SK-N-SH (cell line): ENCODE measurements at regions not wholly inside any gene's neighbourhood (a gene's known extent, or its start where the extent isn't known, plus 50 kb on each side); places are given as distances from the start of the nearest gene placed in this dataset.

Experiments used
- CTCF ChIA-PET: fragments of 300-600, 350-600 bp; formaldehyde crosslinking; extraction: SDS; loops from one replicate; lab custom pipeline; 2021; lab: Yijun Ruan, JAX
- POLR2A ChIA-PET: fragments of 350-600 bp; sonication (Branson Sonifier 250); formaldehyde crosslinking; extraction: SDS; loops from one replicate; lab custom pipeline; 2020; ENCODE audit warnings: antibody characterized with exemption, inconsistent platforms; lab: Yijun Ruan, JAX
- DNase-seq: peaks from one replicate; pipeline ENCODE4 v3.0.0; 2012
- H2AFZ ChIP-seq: fragments of 200-600 bp; sonication (generic); 2 replicates; pipeline ENCODE4 v1.8.1; 2016; ENCODE audit warnings: antibody characterized with exemption, mild to moderate bottlenecking, low read depth
- H3F3A ChIP-seq: fragments of 200-600 bp; sonication (generic); replicated peaks from 2 replicates; pipeline ENCODE3; 2016; ENCODE audit warnings: antibody characterized with exemption, mild to moderate bottlenecking; ENCODE audit not compliant: insufficient read depth
- H3K27ac ChIP-seq, 2 experiments: fragments of 200-500 bp in 1 of 2; fragments of 200-600 bp in 1 of 2; sonication (Bioruptor generic) in 1 of 2; sonication (generic), shearing (Covaris generic) in 1 of 2; 2 replicates each; pipeline versions ENCODE4 v1.5.1 to v1.6.1; 2014 to 2016; ENCODE audit warnings: low read depth in 2 of 2, inconsistent platforms in 1 of 2, low read length in 1 of 2, mild to moderate bottlenecking in 1 of 2, mixed read lengths in 1 of 2
- H3K27me3 ChIP-seq: fragments of 200-600 bp; sonication (generic), shearing (Covaris generic); 2 replicates; pipeline ENCODE4 v1.6.1; 2016; ENCODE audit warnings: mixed run types; ENCODE audit not compliant: insufficient read depth
- H3K36me3 ChIP-seq, 2 experiments: fragments of 200-500 bp in 1 of 2; fragments of 200-600 bp in 1 of 2; sonication (Bioruptor generic) in 1 of 2; sonication (generic) in 1 of 2; replicated peaks in 1 of 2; 2 replicates each; pipeline versions ENCODE3 to v1.5.1; 2014 to 2016; ENCODE audit warnings: low read length in 1 of 2, mild to moderate bottlenecking in 1 of 2; ENCODE audit not compliant: insufficient read depth in 2 of 2, control insufficient read depth in 1 of 2
- H3K4me1 ChIP-seq, 2 experiments: fragments of 200-500 bp in 1 of 2; fragments of 200-600 bp in 1 of 2; sonication (Bioruptor generic) in 1 of 2; sonication (generic), shearing (Covaris generic) in 1 of 2; 2 replicates each; pipeline versions ENCODE4 v1.5.1 to v1.6.1; 2014 to 2016; ENCODE audit warnings: low read depth in 1 of 2, low read length in 1 of 2, mixed run types in 1 of 2; ENCODE audit not compliant: insufficient read depth in 2 of 2, control insufficient read depth in 1 of 2
- H3K4me2 ChIP-seq: fragments of 200-600 bp; sonication (generic), shearing (Covaris generic); 2 replicates; pipeline ENCODE4 v1.6.1; 2017; ENCODE audit warnings: mixed run types
- H3K4me3 ChIP-seq, 2 experiments: fragments of 200-500 bp in 1 of 2; fragments of 200-600 bp in 1 of 2; sonication (Bioruptor generic) in 1 of 2; sonication (generic), shearing (Covaris generic) in 1 of 2; 2 replicates each; pipeline versions ENCODE4 v1.5.1 to v1.8.1; 2014 to 2016; ENCODE audit warnings: low read depth in 2 of 2, inconsistent platforms in 1 of 2, low read length in 1 of 2, mild to moderate bottlenecking in 1 of 2, mixed read lengths in 1 of 2, moderate library complexity in 1 of 2
- H3K79me2 ChIP-seq: fragments of 200-600 bp; sonication (generic); 2 replicates; pipeline ENCODE4 v1.8.1; 2017; ENCODE audit warnings: mild to moderate bottlenecking; ENCODE audit not compliant: insufficient read depth
- H3K9ac ChIP-seq: fragments of 200-600 bp; sonication (generic); 2 replicates; pipeline ENCODE4 v1.6.1; 2017; ENCODE audit warnings: mixed run types
- H3K9me2 ChIP-seq: fragments of 200-600 bp; sonication (generic); 2 replicates; pipeline ENCODE4 v1.6.1; 2017; ENCODE audit warnings: mixed run types
- H3K9me3 ChIP-seq: fragments of 200-600 bp; sonication (generic); 2 replicates; pipeline ENCODE4 v1.6.1; 2017; ENCODE audit warnings: mixed run types, mild to moderate bottlenecking, moderate library complexity
- H4K20me1 ChIP-seq: fragments of 200-600 bp; sonication (generic); 2 replicates; pipeline ENCODE4 v1.6.1; 2017; ENCODE audit warnings: mild to moderate bottlenecking, mixed run types; ENCODE audit not compliant: insufficient read depth
- CHD2 ChIP-seq: fragments of 150-350 bp; IDR thresholded peaks from 2 replicates; pipeline ENCODE4 v1.6.1; 2018; ENCODE audit warnings: low read length; ENCODE audit not compliant: partially characterized antibody
- ELF1 ChIP-seq: IDR thresholded peaks from 2 replicates; pipeline ENCODE4 v1.4.0; 2012
- EZH2phosphoT487 ChIP-seq: fragments of 200-600 bp; sonication (generic); IDR thresholded peaks from 2 replicates; pipeline ENCODE4 v1.6.1; 2017; ENCODE audit warnings: low read depth, mixed run types, mild to moderate bottlenecking, antibody characterized with exemption, moderate library complexity, borderline replicate concordance
- FOXJ3 ChIP-seq: sonication (generic); formaldehyde crosslinking; IDR thresholded peaks from 2 replicates; pipeline ENCODE4 v1.5.1; 2020; ENCODE audit warnings: mild to moderate bottlenecking, missing genetic modification reagents
- GABPA ChIP-seq: IDR thresholded peaks from 2 replicates; pipeline ENCODE4 v1.4.0; 2012; ENCODE audit warnings: low read depth, mild to moderate bottlenecking
- MEF2A ChIP-seq: IDR thresholded peaks from 2 replicates; pipeline ENCODE4 v1.4.0; 2012; ENCODE audit warnings: low read depth, borderline replicate concordance
- MXI1 ChIP-seq: IDR thresholded peaks from 2 replicates; pipeline ENCODE4 v1.6.1; 2012; ENCODE audit warnings: mild to moderate bottlenecking, low read depth, low read length, improper control_type of control experiment
- NFIC ChIP-seq: IDR thresholded peaks from 2 replicates; pipeline ENCODE4 v1.4.0; 2012; ENCODE audit warnings: borderline replicate concordance
- PBX3 ChIP-seq: IDR thresholded peaks from 2 replicates; pipeline ENCODE4; 2012
- RAD21 ChIP-seq: IDR thresholded peaks from 2 replicates; pipeline ENCODE4 v1.6.1; 2012; ENCODE audit warnings: mild to moderate bottlenecking, low read length
- RCOR1 ChIP-seq: fragments of 150-350 bp; IDR thresholded peaks from 2 replicates; pipeline ENCODE4 v1.6.1; 2017; ENCODE audit warnings: antibody characterized with exemption, low read length
- RFX5 ChIP-seq: IDR thresholded peaks from 2 replicates; pipeline ENCODE4 v1.6.1; 2012; ENCODE audit warnings: mild to moderate bottlenecking, improper control_type of control experiment, low read length
- RXRA ChIP-seq: IDR thresholded peaks from 2 replicates; pipeline ENCODE4 v1.4.0; 2012; ENCODE audit warnings: low read depth, mild to moderate bottlenecking, borderline replicate concordance
- SIN3A ChIP-seq: IDR thresholded peaks from 2 replicates; pipeline ENCODE4 v1.6.1; 2012; ENCODE audit warnings: low read depth, mild to moderate bottlenecking, low read length, moderate library complexity, borderline replicate concordance
- TAF1 ChIP-seq: IDR thresholded peaks from 2 replicates; pipeline ENCODE4 v1.6.1; 2012; ENCODE audit warnings: low read depth, mild to moderate bottlenecking, low read length, moderate library complexity, borderline replicate concordance
- TCF12 ChIP-seq: IDR thresholded peaks from 2 replicates; pipeline ENCODE4 v1.4.0; 2012
- TEAD4 ChIP-seq: IDR thresholded peaks from 2 replicates; pipeline ENCODE4 v1.4.0; 2012; ENCODE audit warnings: mild to moderate bottlenecking, borderline replicate concordance; ENCODE audit not compliant: insufficient read depth
- YY1 ChIP-seq: IDR thresholded peaks from 2 replicates; pipeline ENCODE4 v1.4.0; 2012; ENCODE audit warnings: low read depth, mild to moderate bottlenecking
- WGBS: methylation state at CpG from one replicate; pipeline ENCODE4 v1.1.6; 2017; ENCODE audit warnings: low lambda C conversion rate; 5-methylcytosine and 5-hydroxymethylcytosine counted together
- TF ChIP-seq, protein P1 (sequence below): IDR thresholded peaks from 2 replicates; pipeline ENCODE4 v1.4.0; 2012; ENCODE audit warnings: low read depth
- TF ChIP-seq, protein P2 (sequence below): IDR thresholded peaks from 2 replicates; pipeline ENCODE4 v1.6.1; 2012; ENCODE audit warnings: mild to moderate bottlenecking, low read depth, low read length, moderate library complexity

GRCh38 chr1:55670331-55671082 is 455.3 kb upstream of the USP24 start:
- no peak overlapping the region for H3K27ac ChIP-seq
- H4K20me1 ChIP-seq, result no peaks in the 10 kb centered on the region
- H2AFZ ChIP-seq, result no peak overlapping the region
- WGBS, result 77% methylated on average over 5 of the region's 5 CpGs
- no peak overlapping the region for H3K9ac ChIP-seq
- TF ChIP-seq GABPA, result no peak
- TF ChIP-seq, protein P1, sequence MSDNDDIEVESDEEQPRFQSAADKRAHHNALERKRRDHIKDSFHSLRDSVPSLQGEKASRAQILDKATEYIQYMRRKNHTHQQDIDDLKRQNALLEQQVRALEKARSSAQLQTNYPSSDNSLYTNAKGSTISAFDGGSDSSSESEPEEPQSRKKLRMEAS, result no peak
- TF ChIP-seq ELF1, result no peak
- no peak for TF ChIP-seq PBX3
- no peak for TF ChIP-seq EZH2phosphoT487
- TF ChIP-seq RXRA, result no peak
- no peak for TF ChIP-seq RAD21
- TF ChIP-seq FOXJ3 (CRISPR knock-in tag), result no peak
- TF ChIP-seq MEF2A, result no peak
- TF ChIP-seq YY1, result no peak
- no peak for TF ChIP-seq CHD2
- no peak overlapping the region for H3K4me3 ChIP-seq
- ChIA-PET CTCF (interaction anchor here (1.1 kb wide), 1 partner anchor 267 kb away, joined by 3 read pairs; no protein-coding TSS in a partner anchor), POLR2A (interaction anchor here (0.6 kb wide), 1 partner anchor 501 kb away, joined by 3 read pairs; no protein-coding TSS in a partner anchor)
- no peaks in the 10 kb centered on the region; a peak in 1 of 4 replicates for H3K4me1 ChIP-seq
- DNase-seq, result no peak
- no peak overlapping the region for H3K4me2 ChIP-seq
- H3K36me3 ChIP-seq, result no peaks in the 10 kb centered on the region
- no peaks in the 10 kb centered on the region for H3K9me3 ChIP-seq
- H3K27me3 ChIP-seq, result no peaks in the 10 kb centered on the region
- no peaks in the 10 kb centered on the region for H3K79me2 ChIP-seq
- H3F3A ChIP-seq, result peaks cover 3% of the 10 kb centered on the region
- no peaks in the 10 kb centered on the region for H3K9me2 ChIP-seq

GRCh38 chr1:55669293-55669692 is 454.1 kb upstream of the USP24 start:
- DNase-seq, result no peak
- Histone ChIP-seq H3K4me1 (no peaks in the 10 kb centered on the region; a peak in 1 of 4 replicates), H3K79me2 (no peaks in the 10 kb centered on the region), H3K27me3 (no peaks in the 10 kb centered on the region), H2AFZ (no peak overlapping the region), H3K4me3 (no peak overlapping the region), H3K9me2 (no peaks in the 10 kb centered on the region), H3K4me2 (no peak overlapping the region), H3K9ac (no peak overlapping the region), H3K27ac (peak overlapping the region in 1 of 2 experiments; percentile 43; a peak in 2 of 4 replicates), H3K9me3 (no peaks in the 10 kb centered on the region), H3K36me3 (no peaks in the 10 kb centered on the region), H3F3A (peaks cover 7% of the 10 kb centered on the region), H4K20me1 (no peaks in the 10 kb centered on the region)
- WGBS, result 72% methylated on average over 3 of the region's 3 CpGs
- ChIA-PET CTCF (interaction anchor here (1.1 kb wide), 1 partner anchor 266 kb away, joined by 3 read pairs; no protein-coding TSS in a partner anchor), POLR2A (no interaction called here)
- no peak for TF ChIP-seq SIN3A
- no peak for TF ChIP-seq RFX5
- no peak for TF ChIP-seq RCOR1
- TF ChIP-seq YY1, result no peak
- no peak for TF ChIP-seq PBX3
- TF ChIP-seq NFIC, result no peak
- no peak for TF ChIP-seq TAF1
- TF ChIP-seq, protein P2, sequence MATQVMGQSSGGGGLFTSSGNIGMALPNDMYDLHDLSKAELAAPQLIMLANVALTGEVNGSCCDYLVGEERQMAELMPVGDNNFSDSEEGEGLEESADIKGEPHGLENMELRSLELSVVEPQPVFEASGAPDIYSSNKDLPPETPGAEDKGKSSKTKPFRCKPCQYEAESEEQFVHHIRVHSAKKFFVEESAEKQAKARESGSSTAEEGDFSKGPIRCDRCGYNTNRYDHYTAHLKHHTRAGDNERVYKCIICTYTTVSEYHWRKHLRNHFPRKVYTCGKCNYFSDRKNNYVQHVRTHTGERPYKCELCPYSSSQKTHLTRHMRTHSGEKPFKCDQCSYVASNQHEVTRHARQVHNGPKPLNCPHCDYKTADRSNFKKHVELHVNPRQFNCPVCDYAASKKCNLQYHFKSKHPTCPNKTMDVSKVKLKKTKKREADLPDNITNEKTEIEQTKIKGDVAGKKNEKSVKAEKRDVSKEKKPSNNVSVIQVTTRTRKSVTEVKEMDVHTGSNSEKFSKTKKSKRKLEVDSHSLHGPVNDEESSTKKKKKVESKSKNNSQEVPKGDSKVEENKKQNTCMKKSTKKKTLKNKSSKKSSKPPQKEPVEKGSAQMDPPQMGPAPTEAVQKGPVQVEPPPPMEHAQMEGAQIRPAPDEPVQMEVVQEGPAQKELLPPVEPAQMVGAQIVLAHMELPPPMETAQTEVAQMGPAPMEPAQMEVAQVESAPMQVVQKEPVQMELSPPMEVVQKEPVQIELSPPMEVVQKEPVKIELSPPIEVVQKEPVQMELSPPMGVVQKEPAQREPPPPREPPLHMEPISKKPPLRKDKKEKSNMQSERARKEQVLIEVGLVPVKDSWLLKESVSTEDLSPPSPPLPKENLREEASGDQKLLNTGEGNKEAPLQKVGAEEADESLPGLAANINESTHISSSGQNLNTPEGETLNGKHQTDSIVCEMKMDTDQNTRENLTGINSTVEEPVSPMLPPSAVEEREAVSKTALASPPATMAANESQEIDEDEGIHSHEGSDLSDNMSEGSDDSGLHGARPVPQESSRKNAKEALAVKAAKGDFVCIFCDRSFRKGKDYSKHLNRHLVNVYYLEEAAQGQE, result no peak
- TF ChIP-seq ELF1, result no peak
- no peak for TF ChIP-seq GABPA
- no peak for TF ChIP-seq TEAD4
- TF ChIP-seq TCF12, result no peak
- no peak for TF ChIP-seq RXRA
- TF ChIP-seq MXI1, result no peak
